Smooth muscle cell (in vitro differentiated cells): ENCODE measurements at regions not wholly inside any gene's neighbourhood (a gene's known extent, or its start where the extent isn't known, plus 50 kb on each side); places are given as distances from the start of the nearest gene placed in this dataset.

Source experiments
- DNase-seq: peaks from one replicate; lab custom pipeline; 2025; ENCODE audit not compliant: unreplicated experiment; lab: John Stamatoyannopoulos, UW
- H2AFZ ChIP-seq: fragments of 200-600 bp; sonication (generic); 2 replicates; pipeline ENCODE4 v1.6.0; 2016; ENCODE audit warnings: antibody characterized with exemption, low read depth, mild to moderate bottlenecking
- H3F3A ChIP-seq: fragments of 200-600 bp; sonication (generic); 2 replicates; pipeline ENCODE4 v1.6.0; 2017; ENCODE audit warnings: antibody characterized with exemption, low read depth
- H3K27ac ChIP-seq: fragments of 200-600 bp; sonication (generic); 2 replicates; pipeline ENCODE4 v1.5.1; 2016; ENCODE audit warnings: low read depth, mild to moderate bottlenecking
- H3K27me3 ChIP-seq: fragments of 200-600 bp; sonication (generic); 2 replicates; pipeline ENCODE4 v1.6.1; 2016; ENCODE audit warnings: low read depth, mild to moderate bottlenecking
- H3K36me3 ChIP-seq: fragments of 200-600 bp; sonication (generic); 2 replicates; pipeline ENCODE4 v1.5.1; 2016; ENCODE audit warnings: low read depth
- H3K4me1 ChIP-seq: fragments of 200-600 bp; sonication (generic); 2 replicates; pipeline ENCODE4 v1.5.1; 2016; ENCODE audit warnings: low read depth
- H3K4me2 ChIP-seq: fragments of 200-600 bp; sonication (generic); 2 replicates; pipeline ENCODE4 v1.6.0; 2016; ENCODE audit warnings: mild to moderate bottlenecking
- H3K4me3 ChIP-seq: fragments of 200-600 bp; sonication (generic); 2 replicates; pipeline ENCODE4 v1.5.1; 2016; ENCODE audit warnings: mild to moderate bottlenecking
- H3K79me2 ChIP-seq: fragments of 200-600 bp; sonication (generic); 2 replicates; pipeline ENCODE4 v1.6.0; 2016; ENCODE audit warnings: low read depth, mild to moderate bottlenecking
- H3K9ac ChIP-seq: fragments of 200-600 bp; sonication (generic); 2 replicates; pipeline ENCODE4 v1.6.0; 2016; ENCODE audit warnings: low read depth
- H3K9me3 ChIP-seq: fragments of 200-600 bp; sonication (generic); replicated peaks from 2 replicates; pipeline ENCODE4 v1.5.1; 2016; ENCODE audit warnings: low read depth
- H4K20me1 ChIP-seq: fragments of 200-600 bp; sonication (generic); 2 replicates; pipeline ENCODE4 v1.6.0; 2016; ENCODE audit warnings: low read depth
- WGBS: methylation state at CpG from one replicate; pipeline ENCODE4 v1.1.7; 2016; ENCODE audit warnings: low lambda C conversion rate; 5-methylcytosine and 5-hydroxymethylcytosine counted together
- TF ChIP-seq, protein P1 (sequence below): fragments of 200-600 bp; sonication (generic); IDR thresholded peaks from 2 replicates; pipeline ENCODE4 v1.5.1; 2017; ENCODE audit warnings: borderline replicate concordance, mild to moderate bottlenecking, antibody characterized with exemption; ENCODE audit not compliant: insufficient read depth, poor library complexity, severe bottlenecking

DNA sequence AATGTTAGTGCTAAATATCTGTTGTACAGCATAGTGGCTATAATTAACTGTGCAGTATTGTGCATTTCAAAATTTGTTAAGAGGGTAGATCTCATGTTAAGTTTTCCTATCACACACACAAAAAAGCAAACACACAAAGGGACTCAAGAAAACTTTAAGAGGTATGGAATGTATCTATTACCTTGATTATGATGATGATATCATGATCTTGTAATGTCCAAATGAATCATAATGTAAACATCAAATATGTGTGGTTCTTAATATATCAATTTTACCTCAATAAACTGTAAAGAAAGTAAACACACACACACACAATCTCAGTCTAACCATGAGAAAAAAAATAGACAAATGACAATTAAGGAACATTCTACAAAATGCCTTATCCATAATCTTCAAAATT, 934.6 kb downstream of the SLITRK1 start:
- no peak overlapping the region for H3K4me3 ChIP-seq
- no peak overlapping the region for H3K27ac ChIP-seq
- H3K9me3 ChIP-seq: no peaks in the 10 kb centered on the region
- no peaks in the 10 kb centered on the region for H4K20me1 ChIP-seq
- no peak for DNase-seq
- no peak overlapping the region for H3K9ac ChIP-seq
- H3K4me2 ChIP-seq: no peak overlapping the region
- H3F3A ChIP-seq: no peaks in the 10 kb centered on the region
- no peaks in the 10 kb centered on the region for H3K4me1 ChIP-seq
- no peak overlapping the region for H2AFZ ChIP-seq
- no peaks in the 10 kb centered on the region for H3K79me2 ChIP-seq
- TF ChIP-seq, protein P1, sequence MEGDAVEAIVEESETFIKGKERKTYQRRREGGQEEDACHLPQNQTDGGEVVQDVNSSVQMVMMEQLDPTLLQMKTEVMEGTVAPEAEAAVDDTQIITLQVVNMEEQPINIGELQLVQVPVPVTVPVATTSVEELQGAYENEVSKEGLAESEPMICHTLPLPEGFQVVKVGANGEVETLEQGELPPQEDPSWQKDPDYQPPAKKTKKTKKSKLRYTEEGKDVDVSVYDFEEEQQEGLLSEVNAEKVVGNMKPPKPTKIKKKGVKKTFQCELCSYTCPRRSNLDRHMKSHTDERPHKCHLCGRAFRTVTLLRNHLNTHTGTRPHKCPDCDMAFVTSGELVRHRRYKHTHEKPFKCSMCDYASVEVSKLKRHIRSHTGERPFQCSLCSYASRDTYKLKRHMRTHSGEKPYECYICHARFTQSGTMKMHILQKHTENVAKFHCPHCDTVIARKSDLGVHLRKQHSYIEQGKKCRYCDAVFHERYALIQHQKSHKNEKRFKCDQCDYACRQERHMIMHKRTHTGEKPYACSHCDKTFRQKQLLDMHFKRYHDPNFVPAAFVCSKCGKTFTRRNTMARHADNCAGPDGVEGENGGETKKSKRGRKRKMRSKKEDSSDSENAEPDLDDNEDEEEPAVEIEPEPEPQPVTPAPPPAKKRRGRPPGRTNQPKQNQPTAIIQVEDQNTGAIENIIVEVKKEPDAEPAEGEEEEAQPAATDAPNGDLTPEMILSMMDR: no peak
- H3K36me3 ChIP-seq: no peaks in the 10 kb centered on the region
- no peaks in the 10 kb centered on the region for H3K27me3 ChIP-seq

DNA sequence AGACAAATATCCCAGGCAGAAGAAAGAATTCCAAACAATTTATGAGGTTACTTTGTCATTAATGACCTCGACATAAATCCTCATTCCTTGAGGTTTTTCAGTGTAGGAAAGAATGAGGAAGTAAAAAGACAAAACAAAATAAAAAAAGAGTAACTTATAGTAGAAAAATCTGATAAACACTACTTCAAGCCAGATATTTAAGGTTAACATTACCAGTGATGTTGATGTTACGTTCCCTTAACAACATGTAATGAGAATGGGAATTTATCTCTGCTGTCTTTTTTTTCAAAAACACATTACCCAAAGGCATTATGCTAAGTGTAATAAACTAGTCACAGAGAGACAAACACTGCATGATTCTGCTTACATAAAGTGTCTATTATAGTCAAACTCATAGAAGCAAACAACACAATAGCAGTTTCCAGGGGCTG, 935.1 kb downstream of the SLITRK1 start:
- no peaks in the 10 kb centered on the region for H3K79me2 ChIP-seq
- no peak overlapping the region for H3K9ac ChIP-seq
- DNase-seq: no peak
- H3K27ac ChIP-seq: no peak overlapping the region
- H3F3A ChIP-seq: no peaks in the 10 kb centered on the region
- H3K27me3 ChIP-seq: no peaks in the 10 kb centered on the region
- no peak overlapping the region for H3K4me2 ChIP-seq
- no peak overlapping the region for H3K4me3 ChIP-seq
- H2AFZ ChIP-seq: no peak overlapping the region
- H4K20me1 ChIP-seq: no peaks in the 10 kb centered on the region
- no peaks in the 10 kb centered on the region for H3K9me3 ChIP-seq
- no peaks in the 10 kb centered on the region for H3K36me3 ChIP-seq
- no peaks in the 10 kb centered on the region for H3K4me1 ChIP-seq
- TF ChIP-seq, protein P1: no peak
- 70% methylated on average over 2 of the region's 2 CpGs for WGBS

DNA sequence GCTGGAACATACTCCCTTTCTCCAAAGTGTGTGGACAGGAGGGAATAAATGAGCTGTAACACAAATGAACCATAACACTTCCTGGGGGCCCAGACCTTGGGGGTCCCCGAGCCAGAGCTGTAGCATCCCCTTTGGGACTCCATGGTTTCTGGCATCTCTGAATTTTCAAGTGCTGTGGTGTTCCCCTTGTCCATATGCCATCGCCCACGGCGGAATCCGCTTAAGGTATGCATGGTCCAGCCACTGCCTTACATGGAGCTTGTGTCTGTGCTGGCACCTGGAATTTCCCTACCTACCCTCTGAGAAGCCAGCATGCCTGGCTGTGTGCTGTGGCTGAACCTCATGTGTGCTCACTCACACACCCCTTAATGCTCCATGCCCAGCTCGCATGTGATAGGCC, 943.6 kb downstream of the SLITRK1 start:
- Histone ChIP-seq H2AFZ (no peak overlapping the region), H3F3A (no peaks in the 10 kb centered on the region), H3K9me3 (no peaks in the 10 kb centered on the region), H3K4me1 (no peaks in the 10 kb centered on the region), H4K20me1 (no peaks in the 10 kb centered on the region), H3K79me2 (no peaks in the 10 kb centered on the region), H3K4me3 (no peak overlapping the region), H3K9ac (no peak overlapping the region), H3K36me3 (no peaks in the 10 kb centered on the region), H3K4me2 (no peak overlapping the region), H3K27ac (no peak overlapping the region), H3K27me3 (peaks cover 14% of the 10 kb centered on the region)
- DNase-seq: no peak
- 95% methylated on average over 6 of the region's 6 CpGs for WGBS
- TF ChIP-seq, protein P1: no peak

DNA sequence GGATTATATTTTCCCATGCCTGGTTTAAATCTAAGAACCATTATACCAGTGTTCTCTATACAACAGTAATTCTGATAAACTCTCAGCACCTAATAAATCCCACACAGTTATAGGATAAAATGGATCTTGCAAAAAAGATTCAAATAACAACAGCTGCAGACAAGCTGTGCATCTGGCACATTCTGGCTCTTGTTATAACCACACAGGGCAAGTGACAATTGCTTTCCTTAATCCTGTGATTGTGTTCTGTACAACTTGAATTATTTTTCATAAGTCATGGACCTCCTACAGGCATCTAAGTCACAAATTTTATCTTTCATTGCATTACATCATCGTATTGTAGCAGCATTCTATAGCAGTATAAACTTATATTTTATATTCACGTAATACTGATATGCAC, 948.3 kb downstream of the SLITRK1 start:
- WGBS: 85% methylated on average over 2 of the region's 2 CpGs
- no peak overlapping the region for H3K4me3 ChIP-seq
- H3K27me3 ChIP-seq: peaks cover 14% of the 10 kb centered on the region
- H3K27ac ChIP-seq: no peak overlapping the region
- no peaks in the 10 kb centered on the region for H3K4me1 ChIP-seq
- H3K36me3 ChIP-seq: no peaks in the 10 kb centered on the region
- H3K4me2 ChIP-seq: no peak overlapping the region
- TF ChIP-seq, protein P1: no peak
- DNase-seq: no peak
- no peaks in the 10 kb centered on the region for H4K20me1 ChIP-seq
- no peaks in the 10 kb centered on the region for H3K9me3 ChIP-seq
- H3K79me2 ChIP-seq: no peaks in the 10 kb centered on the region
- H2AFZ ChIP-seq: no peak overlapping the region
- H3K9ac ChIP-seq: no peak overlapping the region
- H3F3A ChIP-seq: no peaks in the 10 kb centered on the region
